PC-9 (cell line): ENCODE measurements at regions not wholly inside any gene's neighbourhood (a gene's known extent, or its start where the extent isn't known, plus 50 kb on each side); places are given as distances from the start of the nearest gene placed in this dataset.

ENCODE experiments used
- BruUV-seq: library from RNA; stranded (reverse); fragments of 400-500 nt; replicated peaks from 2 replicates; lab custom pipeline; 2021; lab: Mats Ljungman, UMichigan
- CTCF ChIA-PET: fragments of 300-600 bp; sonication (Branson Sonifier 250); formaldehyde crosslinking; loops from one replicate; lab custom pipeline; 2022; ENCODE audit warnings: antibody characterized with exemption; lab: Charles Lee
- POLR2A ChIA-PET: fragments of 300-600 bp; sonication (Branson Sonifier 250); formaldehyde crosslinking; loops from one replicate; lab custom pipeline; 2022; ENCODE audit warnings: antibody characterized with exemption; ENCODE audit not compliant: unreplicated experiment; lab: Charles Lee
- DNase-seq, 2 experiments: peaks; one replicate each; pipeline versions ENCODE4 v3.0.0 to v3.0.0-alpha.2; 2015 to 2022; ENCODE audit warnings: mixed read lengths in 1 of 2
- H2AFZ ChIP-seq: fragments of 200-600 bp; sonication (generic); 2 replicates; pipeline ENCODE4 v1.8.1; 2017; ENCODE audit warnings: antibody characterized with exemption
- H3F3A ChIP-seq: fragments of 200-600 bp; sonication (generic); 2 replicates; pipeline ENCODE4 v1.8.1; 2017; ENCODE audit warnings: antibody characterized with exemption, mild to moderate bottlenecking, low read depth; ENCODE audit not compliant: insufficient read depth
- H3K27ac ChIP-seq: fragments of 200-600 bp; sonication (generic); 2 replicates; pipeline ENCODE4 v1.6.1; 2016; ENCODE audit warnings: mixed run types
- H3K27me3 ChIP-seq: fragments of 200-600 bp; sonication (generic); 2 replicates; pipeline ENCODE4 v1.6.1; 2016; ENCODE audit warnings: low read depth, mixed run types; ENCODE audit not compliant: insufficient read depth
- H3K36me3 ChIP-seq: fragments of 200-600 bp; sonication (generic); 2 replicates; pipeline ENCODE4 v1.6.1; 2016; ENCODE audit warnings: low read depth, mixed run types
- H3K4me1 ChIP-seq: fragments of 200-600 bp; sonication (generic); replicated peaks from 2 replicates; pipeline ENCODE4 v1.6.1; 2016; ENCODE audit warnings: mixed run types; ENCODE audit not compliant: insufficient read depth
- H3K4me2 ChIP-seq: fragments of 200-600 bp; sonication (generic); 2 replicates; pipeline ENCODE4 v1.6.1; 2017; ENCODE audit warnings: mixed run types
- H3K4me3 ChIP-seq: fragments of 200-600 bp; sonication (generic); 2 replicates; pipeline ENCODE4 v1.6.1; 2016; ENCODE audit warnings: mixed run types
- H3K79me2 ChIP-seq: fragments of 200-600 bp; sonication (generic); 2 replicates; pipeline ENCODE4 v1.6.1; 2017; ENCODE audit warnings: low read depth, mixed run types
- H3K9me2 ChIP-seq: fragments of 200-600 bp; sonication (generic); 2 replicates; pipeline ENCODE4 v1.8.1; 2017; ENCODE audit warnings: mild to moderate bottlenecking; ENCODE audit not compliant: insufficient read depth
- H3K9me3 ChIP-seq: fragments of 200-600 bp; sonication (generic); 2 replicates; pipeline ENCODE4 v1.8.1; 2016; ENCODE audit warnings: low read depth; ENCODE audit not compliant: insufficient read depth
- H4K20me1 ChIP-seq: fragments of 200-600 bp; sonication (generic); 2 replicates; pipeline ENCODE4 v1.8.1; 2017; ENCODE audit not compliant: insufficient read depth
- EZH2 ChIP-seq: fragments of 200-600 bp; sonication (generic); IDR thresholded peaks from 2 replicates; pipeline ENCODE4 v1.8.0; 2017; ENCODE audit warnings: antibody characterized with exemption, low read depth
- intact Hi-C: fragments of 100-400 bp; cut with micrococcal nuclease; formaldehyde crosslinking; loops from one replicate; pipeline ENCODE4 v1.10.0; 2022; ENCODE audit not compliant: unreplicated experiment
- TF ChIP-seq, protein P1 (sequence below): fragments of 200-600 bp; sonication (generic); conservative IDR thresholded peaks from 2 replicates; pipeline ENCODE4 v1.6.1; 2017; ENCODE audit warnings: mixed run types, antibody characterized with exemption, mild to moderate bottlenecking, moderate library complexity

DNA sequence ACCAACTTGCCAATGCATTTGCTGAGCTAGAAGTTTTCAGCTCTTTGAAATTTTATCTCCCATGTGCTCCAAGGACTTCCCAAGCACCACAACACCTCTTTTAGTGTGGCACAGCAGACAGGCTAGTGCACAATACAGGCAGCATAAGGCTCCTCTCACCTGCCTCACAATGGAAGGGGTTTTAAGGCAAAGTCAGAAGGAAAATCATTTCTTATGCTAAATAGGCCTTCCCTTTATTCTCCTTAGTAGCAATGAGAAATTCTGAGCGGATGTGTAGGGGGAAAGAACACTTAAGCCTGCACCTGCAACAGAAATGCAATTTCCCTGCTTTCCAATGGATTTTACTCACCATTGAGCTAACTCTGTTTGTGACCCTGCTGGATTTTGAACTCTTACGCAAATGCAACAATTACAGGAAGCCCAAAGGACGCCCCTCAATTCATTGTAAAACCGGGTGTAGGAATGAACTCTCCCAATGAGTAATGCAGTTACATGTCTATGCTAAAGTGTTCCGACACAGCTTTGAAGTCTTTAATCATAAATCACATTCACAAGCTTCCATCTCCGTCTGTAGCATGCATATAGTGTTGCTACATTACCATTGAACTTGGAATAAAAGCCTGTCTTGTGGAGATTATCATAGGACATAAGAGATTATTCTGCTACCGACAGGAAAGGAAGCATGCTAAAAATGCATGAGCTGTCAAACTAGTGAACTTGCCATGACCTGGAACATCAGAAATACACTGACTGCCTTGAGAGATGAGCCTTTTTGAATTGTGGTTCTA is 1084.9 kb downstream of the RPA4 start:
- no peak overlapping the region for H3K4me2 ChIP-seq
- H3K79me2 ChIP-seq: no peaks in the 10 kb centered on the region
- H3K4me3 ChIP-seq: no peak overlapping the region
- TF ChIP-seq, protein P1, sequence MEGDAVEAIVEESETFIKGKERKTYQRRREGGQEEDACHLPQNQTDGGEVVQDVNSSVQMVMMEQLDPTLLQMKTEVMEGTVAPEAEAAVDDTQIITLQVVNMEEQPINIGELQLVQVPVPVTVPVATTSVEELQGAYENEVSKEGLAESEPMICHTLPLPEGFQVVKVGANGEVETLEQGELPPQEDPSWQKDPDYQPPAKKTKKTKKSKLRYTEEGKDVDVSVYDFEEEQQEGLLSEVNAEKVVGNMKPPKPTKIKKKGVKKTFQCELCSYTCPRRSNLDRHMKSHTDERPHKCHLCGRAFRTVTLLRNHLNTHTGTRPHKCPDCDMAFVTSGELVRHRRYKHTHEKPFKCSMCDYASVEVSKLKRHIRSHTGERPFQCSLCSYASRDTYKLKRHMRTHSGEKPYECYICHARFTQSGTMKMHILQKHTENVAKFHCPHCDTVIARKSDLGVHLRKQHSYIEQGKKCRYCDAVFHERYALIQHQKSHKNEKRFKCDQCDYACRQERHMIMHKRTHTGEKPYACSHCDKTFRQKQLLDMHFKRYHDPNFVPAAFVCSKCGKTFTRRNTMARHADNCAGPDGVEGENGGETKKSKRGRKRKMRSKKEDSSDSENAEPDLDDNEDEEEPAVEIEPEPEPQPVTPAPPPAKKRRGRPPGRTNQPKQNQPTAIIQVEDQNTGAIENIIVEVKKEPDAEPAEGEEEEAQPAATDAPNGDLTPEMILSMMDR: no peak
- TF ChIP-seq EZH2: no peak
- intact Hi-C loops: no loop called here
- no peak for DNase-seq
- no peaks in the 10 kb centered on the region for H3K9me3 ChIP-seq
- CTCF ChIA-PET: no interaction called here
- H3K27ac ChIP-seq: no peak overlapping the region
- POLR2A ChIA-PET: no interaction called here
- no peaks in the 10 kb centered on the region for H3K27me3 ChIP-seq
- no peaks in the 10 kb centered on the region for H3K36me3 ChIP-seq
- H2AFZ ChIP-seq: no peak overlapping the region
- BruUV-seq: no TSS peak
- no peaks in the 10 kb centered on the region for H3F3A ChIP-seq
- no peaks in the 10 kb centered on the region for H3K4me1 ChIP-seq
- no peaks in the 10 kb centered on the region for H3K9me2 ChIP-seq
- no peaks in the 10 kb centered on the region for H4K20me1 ChIP-seq

DNA sequence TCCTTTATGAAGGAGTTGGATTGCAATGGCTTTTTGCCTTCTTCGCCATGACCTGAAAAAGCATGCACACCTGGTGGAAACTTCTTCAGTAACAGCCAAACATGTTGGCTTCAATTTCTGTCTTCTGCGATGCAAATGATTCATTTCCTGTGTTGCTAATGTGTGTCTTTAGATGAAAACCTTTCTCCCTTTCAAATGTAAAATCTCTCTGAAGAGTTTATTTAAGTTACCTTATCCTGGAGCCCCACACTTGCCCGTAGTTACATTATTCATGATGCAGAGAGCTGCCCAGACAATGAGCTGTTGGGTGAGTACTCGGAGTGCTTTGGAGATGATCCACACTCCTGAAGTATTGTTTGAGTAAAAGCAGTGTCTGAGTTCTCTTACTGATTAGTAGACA is 1100.9 kb downstream of the RPA4 start:
- H3K9me2 ChIP-seq: no peaks in the 10 kb centered on the region
- no peaks in the 10 kb centered on the region for H3K27me3 ChIP-seq
- ChIA-PET POLR2A (no interaction called here), CTCF (no interaction called here)
- intact Hi-C loops: no loop called here
- BruUV-seq: no TSS peak
- no peaks in the 10 kb centered on the region for H3F3A ChIP-seq
- H3K79me2 ChIP-seq: no peaks in the 10 kb centered on the region
- H3K27ac ChIP-seq: no peak overlapping the region
- H2AFZ ChIP-seq: no peak overlapping the region
- TF ChIP-seq EZH2: no peak
- TF ChIP-seq, protein P1: no peak
- H3K4me2 ChIP-seq: no peak overlapping the region
- no peaks in the 10 kb centered on the region for H3K9me3 ChIP-seq
- H3K36me3 ChIP-seq: no peaks in the 10 kb centered on the region
- no peak for DNase-seq
- no peaks in the 10 kb centered on the region for H4K20me1 ChIP-seq
- no peaks in the 10 kb centered on the region for H3K4me1 ChIP-seq
- H3K4me3 ChIP-seq: no peak overlapping the region

DNA sequence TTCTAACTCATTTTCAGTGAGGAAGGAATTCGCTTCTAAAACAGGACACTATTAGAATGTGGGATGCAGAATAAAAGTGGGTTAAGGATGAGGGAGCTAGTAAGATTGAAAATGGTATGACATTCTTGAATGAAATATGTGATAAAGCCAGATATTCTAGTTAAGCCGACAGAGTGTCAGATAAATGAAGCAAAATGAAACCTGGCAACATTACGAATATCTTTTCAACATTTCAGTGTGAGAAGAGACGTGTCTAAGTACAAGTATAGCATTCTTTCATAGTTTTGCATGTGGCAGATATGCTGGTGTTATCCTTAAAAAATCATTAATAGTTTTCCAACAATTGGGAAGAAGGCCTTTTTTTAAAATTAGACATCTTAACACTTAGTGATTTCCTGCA is 1101.4 kb downstream of the RPA4 start:
- intact Hi-C loops: no loop called here
- CTCF ChIA-PET: no interaction called here
- no TSS peak for BruUV-seq
- Histone ChIP-seq H3K79me2 (no peaks in the 10 kb centered on the region), H3K27me3 (no peaks in the 10 kb centered on the region), H3F3A (no peaks in the 10 kb centered on the region), H3K9me3 (no peaks in the 10 kb centered on the region), H3K4me3 (no peak overlapping the region), H3K9me2 (no peaks in the 10 kb centered on the region), H3K27ac (no peak overlapping the region), H2AFZ (no peak overlapping the region), H4K20me1 (no peaks in the 10 kb centered on the region), H3K4me1 (no peaks in the 10 kb centered on the region), H3K36me3 (no peaks in the 10 kb centered on the region), H3K4me2 (no peak overlapping the region)
- POLR2A ChIA-PET: no interaction called here
- no peak for TF ChIP-seq EZH2
- TF ChIP-seq, protein P1: no peak
- DNase-seq: no peak
